HG03159 (cell line): ENCODE measurements at regions not wholly inside any gene's neighbourhood (a gene's known extent, or its start where the extent isn't known, plus 50 kb on each side); places are given as distances from the start of the nearest gene placed in this dataset.
"Not testable (repeated sequence)": the region's sequence is repeated elsewhere in the genome, so short reads cannot be mapped to it uniquely, and the experiment has no call there.

ENCODE experiments used
- ATAC-seq: cut with Tn5 transposase; IDR thresholded peaks from one replicate; pipeline ENCODE4 v1.9.1; 2021; ENCODE audit warnings: mild to moderate bottlenecking, moderate library complexity; ENCODE audit not compliant: unreplicated experiment

DNA sequence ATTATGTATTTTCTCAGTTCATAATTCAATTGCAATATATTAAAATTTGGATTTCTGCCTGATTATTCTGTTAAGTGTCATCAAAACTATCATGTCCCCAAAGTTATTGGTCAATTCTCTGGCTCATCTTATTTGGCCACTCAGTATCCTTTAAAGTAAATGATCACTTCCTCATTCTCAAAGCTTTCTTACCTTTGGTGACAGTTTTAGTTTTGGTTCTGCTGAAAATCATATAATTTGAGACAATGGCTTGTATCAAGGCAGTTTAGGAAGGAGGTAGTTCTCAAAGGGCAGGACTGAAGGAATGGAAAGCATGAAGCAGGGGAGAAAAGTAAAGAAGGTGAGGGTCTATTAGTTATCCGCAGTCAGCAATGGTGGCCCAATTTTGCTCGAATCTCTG, 1832.1 kb downstream of the ARAP2 start:
- ATAC-seq, result no peak

DNA sequence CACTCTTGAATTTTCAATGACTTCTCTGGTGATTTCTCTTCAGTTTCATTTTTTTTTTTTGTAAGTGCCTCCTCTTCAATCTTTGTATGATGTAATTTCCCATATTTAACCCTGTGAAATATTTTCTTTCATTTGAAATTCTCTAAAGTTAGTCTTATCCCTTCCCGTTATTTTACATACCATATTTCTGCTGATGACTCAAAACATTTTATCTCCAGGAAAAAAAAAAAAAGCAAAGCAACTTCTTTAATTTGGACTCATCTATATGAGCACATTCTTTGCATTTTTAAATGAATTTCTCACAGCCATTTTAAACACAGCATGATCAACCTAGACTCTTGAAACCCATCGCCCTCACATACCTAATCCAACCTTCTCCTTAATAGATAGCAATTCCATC, 1831.4 kb downstream of the ARAP2 start:
- no peak for ATAC-seq

DNA sequence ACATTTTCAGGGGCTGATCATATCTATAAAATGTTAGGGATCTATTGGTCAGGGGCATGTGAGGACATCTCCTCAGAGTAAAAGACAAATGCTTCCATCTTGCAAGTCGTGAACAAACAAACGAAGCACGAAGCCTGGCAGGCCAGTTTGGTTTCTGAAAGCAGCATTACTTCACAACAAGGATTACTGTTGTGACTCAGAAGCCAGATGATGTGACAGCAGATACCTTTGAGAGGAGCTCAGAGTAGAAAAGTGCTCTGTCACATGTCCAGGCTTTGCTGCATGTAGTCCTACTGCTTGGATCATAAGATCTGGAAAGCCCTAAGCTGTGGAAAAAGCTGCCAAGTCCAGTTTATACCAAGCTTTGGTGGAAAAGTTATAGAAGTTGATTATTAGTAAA, 1827.2 kb downstream of the ARAP2 start:
- ATAC-seq, result no peak

DNA sequence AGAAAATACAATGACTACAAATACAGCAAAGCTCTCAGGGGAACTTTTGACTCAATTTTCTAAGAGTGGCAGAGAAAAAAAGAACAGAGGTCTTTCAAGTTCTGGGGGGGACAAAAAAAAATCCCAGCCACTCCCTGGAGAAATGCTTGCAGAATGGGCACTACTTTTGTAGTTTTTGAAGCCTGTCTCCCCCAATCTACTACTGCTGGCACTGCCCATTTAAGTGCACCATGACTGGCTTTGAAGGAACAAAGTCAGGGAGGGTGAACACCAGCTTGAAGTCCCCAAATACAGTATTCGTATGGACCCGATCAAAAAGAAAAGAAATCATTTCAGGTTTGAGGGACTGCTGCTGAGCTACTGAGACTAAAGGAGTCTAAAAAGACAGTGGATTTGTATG, 1824.4 kb downstream of the ARAP2 start:
- no peak for ATAC-seq

DNA sequence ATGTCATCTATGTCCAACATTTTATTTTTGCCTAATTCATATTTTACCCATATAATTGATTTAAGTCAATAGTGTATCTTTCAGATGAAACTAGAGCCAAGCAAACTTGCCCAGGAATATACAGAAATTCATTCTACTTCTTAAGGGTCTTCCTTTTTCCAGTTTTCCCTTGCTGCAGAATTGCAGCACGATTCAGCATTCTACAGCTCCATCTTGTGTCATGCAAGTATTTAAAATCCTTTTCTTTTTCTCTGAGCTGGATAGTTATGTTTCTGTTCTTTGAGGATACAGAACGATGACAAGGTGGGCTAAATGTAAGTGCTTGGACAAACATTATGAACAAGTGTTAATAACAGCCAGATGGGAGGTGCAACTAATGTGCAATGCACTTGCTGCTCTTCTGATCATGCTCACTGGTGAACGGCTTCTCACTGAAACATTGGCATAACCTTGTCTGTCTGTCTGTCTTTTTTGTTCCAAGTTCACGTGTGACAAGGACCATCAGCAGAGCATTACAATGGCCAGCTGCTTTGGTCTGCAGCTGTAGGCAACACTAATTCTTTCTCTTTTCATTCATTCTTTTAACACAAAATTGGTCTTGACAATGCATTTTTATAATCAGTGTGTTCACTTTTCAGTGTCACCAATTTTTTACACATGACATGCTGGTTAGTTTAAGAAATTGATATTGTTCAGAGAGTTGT, 1821.7 kb downstream of the ARAP2 start:
- no peak for ATAC-seq

DNA sequence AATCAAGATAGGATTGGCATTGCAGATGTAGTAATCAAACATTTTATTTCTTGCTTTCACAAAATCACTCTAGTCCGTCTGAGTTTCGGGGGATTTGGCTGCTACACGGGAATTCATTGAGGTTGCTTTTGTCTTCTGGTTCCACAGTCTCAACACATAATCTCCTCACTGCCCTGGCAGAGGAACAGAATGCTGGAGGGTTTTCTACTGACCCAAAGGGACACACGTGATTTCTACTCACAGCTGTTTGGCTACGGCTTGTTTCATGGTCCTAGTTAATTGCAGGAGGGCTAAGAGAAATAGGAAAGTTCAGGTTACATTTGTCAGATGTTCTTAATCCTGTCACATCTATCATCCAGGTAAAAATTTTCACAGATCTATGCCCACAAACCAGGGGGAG, 1811.6 kb downstream of the ARAP2 start:
- ATAC-seq, result no peak

DNA sequence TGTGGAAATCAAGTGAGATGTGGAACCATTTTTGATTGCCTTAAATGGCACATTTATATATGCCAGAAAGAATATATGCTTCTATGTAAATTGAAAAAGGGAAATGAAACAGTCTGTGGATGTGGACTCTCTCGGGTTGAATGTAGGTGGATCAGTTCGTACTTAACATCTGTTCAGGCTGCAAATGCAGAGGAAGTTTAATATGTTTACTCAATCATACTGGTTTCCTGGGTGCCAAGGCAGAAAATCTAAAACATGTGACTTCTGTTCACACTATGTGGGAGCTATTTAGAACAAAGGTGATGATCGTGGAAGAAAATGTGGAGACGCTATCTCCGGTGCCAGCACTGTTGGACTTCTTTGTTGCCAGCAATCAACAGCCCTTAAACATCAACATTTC, 1809.9 kb downstream of the ARAP2 start:
- ATAC-seq, result peak; percentile 67

DNA sequence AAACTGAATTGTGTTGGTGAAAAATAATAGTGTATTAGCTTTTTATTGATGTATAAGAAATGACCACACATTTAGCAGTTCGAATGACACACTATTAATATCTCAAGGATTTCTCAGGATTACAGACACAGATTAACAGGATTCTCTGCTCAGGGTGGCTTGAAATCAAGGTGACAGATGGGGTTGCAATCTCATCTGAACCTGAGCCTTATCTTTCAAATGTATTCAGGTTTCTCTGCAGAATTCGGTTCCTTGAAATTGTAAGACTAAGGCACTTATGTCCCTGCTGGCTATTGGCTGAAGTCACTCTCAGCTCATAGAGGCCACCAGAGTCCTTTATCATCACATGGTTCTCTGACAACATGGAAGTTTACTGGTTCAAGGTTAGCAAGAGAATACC, 1780.1 kb downstream of the ARAP2 start:
- ATAC-seq, result no peak

DNA sequence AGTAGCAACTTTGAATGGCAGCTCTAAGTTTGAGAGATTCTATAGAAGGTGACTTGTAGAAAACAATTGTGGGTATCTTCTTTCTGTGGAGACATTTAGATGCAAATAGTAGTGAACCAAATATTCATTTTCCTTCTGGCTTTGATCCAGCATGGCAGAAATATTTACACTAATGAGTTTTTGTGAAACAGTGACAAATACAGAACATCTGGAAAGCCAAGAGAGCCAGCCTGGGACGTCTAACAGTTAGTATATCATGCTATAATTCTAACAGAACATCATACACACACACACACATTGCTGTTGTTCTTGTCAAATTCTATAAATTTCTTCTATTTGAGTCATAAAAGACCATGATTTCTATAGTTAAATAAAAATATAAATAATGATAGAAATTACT, 1777.9 kb downstream of the ARAP2 start:
- ATAC-seq, result no peak

DNA sequence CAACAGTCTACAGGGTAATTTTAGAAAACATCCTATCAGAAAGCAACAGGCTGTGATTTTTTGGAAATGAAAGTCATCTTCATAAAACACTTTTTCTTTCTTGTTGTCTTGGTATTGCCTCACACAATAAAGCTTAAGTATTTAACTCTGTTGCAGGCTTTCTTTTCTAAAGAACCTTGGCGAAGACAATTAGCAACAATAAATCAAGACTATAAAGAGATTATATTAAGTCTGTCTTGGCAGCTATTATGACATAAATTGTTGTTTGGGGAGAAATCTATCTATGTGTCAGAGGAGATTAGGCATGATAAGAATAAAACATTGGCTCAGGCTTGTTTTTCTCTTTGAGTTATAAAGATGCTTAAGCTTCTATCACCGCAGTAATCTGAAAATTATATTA, 1774.8 kb downstream of the ARAP2 start:
- ATAC-seq, result no peak

DNA sequence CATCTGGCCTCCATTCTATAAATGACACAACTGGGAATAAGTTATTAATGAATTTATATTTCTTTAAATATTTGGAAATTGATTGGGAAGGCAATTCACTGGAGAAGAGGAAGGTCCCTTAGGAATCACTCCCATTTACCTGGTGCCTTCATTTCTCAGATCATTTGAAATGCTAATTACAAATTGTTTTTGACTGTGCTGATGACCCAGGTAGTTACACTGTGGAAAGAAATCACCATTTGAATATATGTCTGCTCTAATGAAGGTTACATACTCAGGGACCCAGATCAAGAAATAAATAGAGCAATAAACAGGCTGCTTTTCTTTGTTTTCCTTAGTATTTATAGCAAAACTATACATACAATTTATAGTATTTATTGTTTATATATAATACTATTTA, 1759.1 kb downstream of the ARAP2 start:
- ATAC-seq, result no peak

DNA sequence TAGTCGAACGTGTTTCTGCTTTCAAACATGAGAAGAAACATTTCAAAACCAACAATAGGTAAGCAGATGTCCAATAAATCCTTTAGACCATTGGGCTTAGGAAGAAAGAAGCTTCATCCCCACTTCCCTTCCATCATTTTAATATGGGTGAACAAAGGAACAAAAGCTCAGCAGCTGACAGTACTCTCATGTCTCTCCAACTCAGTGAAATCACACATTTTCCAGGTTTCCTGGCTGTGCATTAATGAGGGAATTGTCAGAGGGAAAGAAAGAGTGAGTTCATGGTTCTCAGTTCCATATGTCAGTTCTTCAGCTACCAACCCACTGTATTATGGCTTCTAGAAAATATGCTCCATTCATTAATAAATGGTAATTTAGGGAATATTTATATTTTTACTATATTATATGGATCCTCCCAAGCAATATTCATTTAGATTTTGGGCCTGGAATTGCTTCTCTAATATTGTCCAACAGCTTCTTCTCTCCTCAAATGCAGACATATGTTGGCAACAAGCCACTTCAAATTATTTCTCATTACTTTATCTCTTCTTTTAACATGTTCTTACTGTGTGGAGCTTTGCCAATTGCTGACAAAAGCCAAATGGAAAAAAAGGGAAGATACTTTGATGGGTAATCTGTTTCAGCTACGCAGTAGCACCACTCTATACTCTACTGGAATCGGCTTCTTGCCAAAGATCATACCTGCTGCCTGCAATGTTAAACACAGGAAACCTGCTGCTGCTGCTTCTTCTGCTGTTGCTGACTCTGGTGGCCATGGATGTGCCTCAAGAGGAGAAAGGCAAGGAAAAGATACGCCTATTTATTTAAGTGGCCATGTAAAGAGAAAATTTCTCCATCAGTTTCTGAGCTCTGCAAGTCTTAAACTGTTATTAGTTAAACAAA, 1757.6 kb downstream of the ARAP2 start:
- no peak for ATAC-seq

DNA sequence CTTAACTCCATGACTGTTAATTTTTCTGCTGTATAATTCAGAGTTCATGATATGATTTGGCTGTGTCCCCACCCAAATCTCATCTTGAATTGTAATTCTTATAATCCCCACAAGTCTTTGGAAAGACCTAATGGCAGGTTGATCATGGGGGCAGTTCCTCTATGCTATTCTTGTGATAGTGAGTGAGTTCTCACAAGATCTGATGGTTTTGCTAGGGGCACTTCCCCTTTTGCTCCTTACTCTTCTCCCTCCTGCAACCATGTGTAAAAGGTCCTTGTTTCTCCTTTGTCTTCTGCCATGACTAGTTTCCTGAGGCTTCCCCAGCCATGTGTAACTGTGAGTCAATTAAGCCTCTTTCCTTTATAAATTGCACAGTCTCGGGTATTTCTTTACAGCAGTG, 1751.9 kb downstream of the ARAP2 start:
- no peak for ATAC-seq

DNA sequence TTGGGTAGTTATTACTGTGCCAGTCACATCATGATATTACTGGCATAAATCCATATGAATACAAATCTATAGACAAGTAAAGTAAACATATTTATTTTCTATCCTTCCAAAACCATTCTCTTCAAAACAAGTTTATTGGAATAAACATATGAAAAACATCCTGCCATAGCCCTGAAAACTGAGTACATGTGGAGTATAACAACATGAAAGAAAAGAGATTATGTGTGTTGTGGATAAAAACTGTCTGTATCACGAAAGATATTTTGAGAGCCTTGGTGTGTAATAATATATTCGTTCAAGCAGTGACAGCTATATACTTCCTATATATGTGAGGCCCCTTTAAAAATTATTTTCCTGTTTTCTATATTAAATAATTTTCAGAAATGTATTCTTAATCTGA, 1742.2 kb downstream of the ARAP2 start:
- no peak for ATAC-seq

DNA sequence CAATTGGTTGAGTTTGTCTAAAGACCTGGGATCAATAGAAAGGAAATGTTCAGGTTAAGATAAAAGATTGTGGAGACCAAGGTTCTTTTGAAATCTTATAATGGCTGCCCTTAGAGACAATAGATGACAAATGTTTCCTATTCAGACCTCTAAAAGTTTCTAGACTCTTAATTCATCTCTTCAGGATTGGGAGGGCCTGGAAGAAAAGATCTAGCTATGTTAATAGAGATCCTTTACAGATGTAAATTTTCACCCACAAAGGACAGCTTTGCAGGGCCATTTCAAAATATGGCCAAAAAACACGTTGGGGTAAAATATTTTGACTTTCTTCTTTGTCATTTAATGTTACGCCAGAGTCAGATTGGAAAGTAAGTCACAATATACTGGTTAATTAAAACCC, 1739.6 kb downstream of the ARAP2 start:
- ATAC-seq, result not testable (repeated sequence)

DNA sequence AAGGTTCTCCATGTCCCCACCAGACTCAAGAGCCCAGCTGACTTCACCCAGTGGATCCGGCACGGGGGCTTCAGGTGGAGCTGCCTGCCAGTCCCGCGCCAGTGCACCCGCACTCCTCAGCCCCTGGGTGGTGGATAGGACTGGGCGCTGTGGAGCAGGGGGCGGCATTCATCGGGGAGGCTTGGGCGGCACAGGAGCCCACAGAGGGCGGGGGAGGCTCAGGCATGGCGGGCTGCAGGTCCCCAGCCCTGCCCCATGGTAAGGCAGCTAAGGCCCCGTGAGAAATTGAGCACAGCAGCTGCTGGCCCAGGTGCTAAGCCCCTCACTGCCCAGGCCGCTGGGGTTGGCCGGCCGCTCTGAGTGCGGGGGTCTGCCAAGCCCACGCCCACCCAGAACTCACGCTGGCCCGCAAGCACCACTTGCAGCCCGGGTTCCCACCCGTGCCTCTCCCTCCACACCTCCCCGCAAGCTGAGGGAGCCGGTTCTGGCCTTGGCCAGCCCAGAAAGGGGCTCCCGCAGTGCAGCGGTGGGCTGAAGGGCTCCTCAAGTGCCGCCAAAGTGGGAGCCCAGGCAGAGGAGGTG, 1737.7 kb downstream of the ARAP2 start:
- not testable (repeated sequence) for ATAC-seq

DNA sequence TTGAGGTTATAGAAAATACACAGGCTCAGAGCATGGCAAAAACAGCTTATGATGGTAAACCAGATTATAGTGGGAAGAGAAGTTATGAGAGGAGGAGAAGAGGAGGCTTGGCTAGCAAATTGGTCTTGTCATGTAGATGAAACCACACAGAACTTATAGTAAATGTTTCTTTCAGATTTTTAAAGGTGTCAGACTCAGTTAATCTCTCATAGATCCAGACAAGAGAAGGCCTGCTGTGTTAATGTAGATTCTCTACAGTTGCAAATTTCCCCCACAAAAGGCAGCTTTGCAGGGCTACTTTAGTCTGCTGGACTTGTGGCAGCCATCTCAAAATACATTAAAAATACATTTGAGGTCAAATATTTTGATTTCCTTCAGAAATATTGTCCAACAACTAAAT, 1731.7 kb downstream of the ARAP2 start:
- no peak for ATAC-seq

DNA sequence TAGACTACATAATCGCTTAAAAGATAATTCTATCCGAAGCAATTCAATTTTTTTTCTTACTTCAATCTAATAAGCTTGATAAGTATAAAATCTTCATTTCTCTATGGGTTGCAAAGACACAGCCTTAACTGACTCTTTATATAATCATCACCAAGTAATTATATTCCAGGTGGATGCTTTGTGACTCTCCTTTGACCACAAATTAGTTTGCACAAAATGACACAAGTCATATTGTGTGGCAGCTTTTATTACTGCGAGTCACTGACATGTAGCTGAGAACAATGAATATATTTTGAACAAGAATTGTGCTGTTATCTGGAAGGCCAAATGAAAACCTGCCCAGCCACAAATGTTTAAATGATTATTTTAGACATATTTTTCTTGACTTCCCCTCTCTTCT, 1727.8 kb downstream of the ARAP2 start:
- ATAC-seq, result no peak

DNA sequence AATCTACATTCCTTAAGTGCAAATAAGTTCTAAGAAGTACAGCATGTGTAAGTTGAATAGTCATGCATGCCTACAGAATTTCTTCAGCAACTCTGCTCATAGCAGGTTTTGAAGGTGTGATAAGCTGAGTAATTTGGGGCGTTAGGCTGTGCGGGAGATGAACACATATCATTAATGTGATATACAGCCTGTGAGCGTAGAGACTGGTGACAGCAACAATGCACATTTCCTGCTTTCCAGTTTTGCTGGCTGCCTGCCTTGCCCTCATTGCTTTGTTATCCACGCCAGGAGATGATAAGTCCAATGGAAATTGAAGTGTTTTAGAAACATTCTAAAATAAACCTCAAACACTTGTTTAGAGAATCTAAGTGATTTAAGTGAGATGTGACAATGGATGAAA, 1709.4 kb downstream of the ARAP2 start:
- no peak for ATAC-seq

DNA sequence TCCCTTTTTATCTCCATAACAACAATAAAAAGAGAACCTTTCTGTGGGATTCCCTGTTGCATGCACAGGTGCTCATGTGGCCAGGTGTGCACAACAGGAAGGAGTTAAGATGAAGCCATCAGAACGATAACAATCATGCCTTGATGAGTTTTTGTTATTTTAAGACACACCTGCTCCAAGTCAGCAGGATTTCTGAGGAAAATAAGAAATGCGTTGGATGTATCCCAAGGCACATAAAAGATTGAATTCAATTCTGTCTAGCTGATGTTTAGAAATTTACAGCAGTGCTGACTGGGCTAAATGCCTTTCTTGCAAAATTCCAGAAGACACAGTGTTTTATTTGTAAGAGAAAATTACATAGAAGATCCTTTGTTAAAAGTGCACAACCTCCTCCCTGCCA, 1678.2 kb downstream of the ARAP2 start:
- no peak for ATAC-seq

DNA sequence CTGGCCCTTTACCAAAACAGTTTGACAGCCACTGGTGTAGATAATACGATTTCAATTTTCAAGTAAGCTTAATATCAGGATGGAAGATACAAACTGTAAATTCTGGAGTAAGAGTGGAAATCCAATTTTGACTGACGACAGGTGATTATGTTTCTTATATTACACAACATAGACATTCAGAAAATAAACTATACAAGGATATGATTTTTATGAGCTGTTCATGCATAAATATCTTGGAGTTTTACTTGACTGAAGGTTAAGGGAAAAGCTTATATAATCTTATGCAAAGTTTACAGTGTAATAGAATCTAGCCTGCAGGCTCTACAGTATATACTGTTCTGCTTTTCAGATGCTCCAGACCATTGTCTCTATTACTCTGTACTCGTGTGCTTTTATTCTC, 1672.3 kb downstream of the ARAP2 start:
- no peak for ATAC-seq

DNA sequence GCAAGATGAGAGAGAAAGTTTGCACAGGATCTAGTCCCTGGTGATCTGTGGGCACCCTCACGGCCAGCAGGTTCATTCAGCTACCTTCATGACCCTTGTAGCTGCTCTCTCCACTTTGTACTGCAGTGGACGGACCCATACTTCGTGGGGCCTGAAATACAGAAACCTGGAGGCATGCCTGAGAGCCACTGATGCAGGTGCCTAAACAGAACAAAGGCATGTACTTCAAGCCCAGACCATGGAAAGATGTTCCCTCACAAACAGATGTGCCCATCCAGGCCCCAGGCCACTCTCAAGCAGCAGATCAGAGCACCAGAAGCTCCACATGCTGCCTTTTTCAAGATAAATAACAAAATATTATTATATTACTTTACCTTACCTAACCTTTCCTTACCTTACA, 1629.0 kb downstream of the ARAP2 start:
- no peak for ATAC-seq
